NCI-H774 (cell line): ENCODE measurements at regions not wholly inside any gene's neighbourhood (a gene's known extent, or its start where the extent isn't known, plus 50 kb on each side); places are given as distances from the start of the nearest gene placed in this dataset.
"Not testable (repeated sequence)": the region's sequence is repeated elsewhere in the genome, so short reads cannot be mapped to it uniquely, and the experiment has no call there.

Experiments used
- DNase-seq: peaks from one replicate; lab custom pipeline; 2025; lab: John Stamatoyannopoulos, UW

DNA sequence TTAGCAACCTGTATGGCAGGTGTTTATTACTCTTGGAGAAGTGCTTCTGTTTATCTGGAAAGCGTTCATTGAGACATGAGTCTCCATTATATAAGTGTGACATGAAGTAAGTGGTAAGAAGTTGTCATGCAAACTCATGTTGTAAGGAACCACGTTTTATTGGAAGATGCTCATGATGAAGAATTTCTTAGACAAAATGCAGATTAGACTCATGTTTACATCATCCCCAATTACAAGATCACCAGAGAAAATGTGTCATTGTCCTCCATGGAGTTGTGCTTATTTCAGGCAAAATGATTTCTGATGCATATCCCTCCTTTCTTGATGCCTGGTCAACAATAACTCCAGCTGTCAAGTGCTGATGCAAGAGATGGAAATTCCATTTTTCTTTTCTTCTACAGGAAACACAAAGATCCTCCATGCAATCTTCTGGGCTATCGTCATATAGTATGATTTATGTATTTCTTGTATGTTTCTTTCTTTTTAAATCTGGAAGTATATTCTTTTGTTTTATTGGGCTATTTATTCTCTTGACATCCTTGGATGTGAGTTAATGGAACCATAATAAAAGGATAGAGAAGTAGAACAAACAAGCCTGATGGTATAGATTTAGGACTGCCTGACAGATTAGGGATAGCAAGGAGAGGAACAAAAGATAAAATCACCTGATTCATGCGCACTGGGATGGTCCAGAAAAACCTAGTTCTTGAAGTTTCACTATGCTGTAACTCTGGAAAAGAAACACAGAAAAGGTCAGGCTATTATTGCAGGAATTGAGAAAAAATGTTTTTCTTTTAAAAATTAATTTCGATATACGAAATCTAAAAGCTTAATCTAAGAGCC lies 50.7 kb upstream of the DIAPH3 start:
- no peak for DNase-seq

DNA sequence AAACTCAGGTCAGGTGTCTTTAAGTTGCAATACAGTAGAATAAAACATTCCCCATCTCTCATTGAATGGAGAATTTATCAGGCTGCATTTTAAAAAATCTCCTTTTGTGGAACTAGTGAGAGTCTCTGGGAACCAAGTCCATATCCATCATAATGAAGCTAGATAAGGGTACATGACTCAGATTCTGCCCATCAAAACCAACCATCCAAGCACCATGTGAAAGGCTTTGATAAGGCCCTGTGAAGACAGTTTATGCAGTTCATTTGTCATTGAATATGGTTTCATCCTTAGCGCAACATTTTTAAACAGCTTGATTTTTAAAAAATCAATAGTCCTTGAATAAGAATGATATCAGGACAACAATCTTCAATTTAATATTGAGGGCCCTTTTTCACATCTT lies 56.3 kb upstream of the DIAPH3 start:
- DNase-seq = no peak

GRCh38 chr13:60221581-60221980 lies 57.9 kb upstream of the DIAPH3 start:
- DNase-seq = no peak

GRCh38 chr13:60226507-60226906 lies 62.8 kb upstream of the DIAPH3 start:
- DNase-seq = peak; percentile 13

DNA sequence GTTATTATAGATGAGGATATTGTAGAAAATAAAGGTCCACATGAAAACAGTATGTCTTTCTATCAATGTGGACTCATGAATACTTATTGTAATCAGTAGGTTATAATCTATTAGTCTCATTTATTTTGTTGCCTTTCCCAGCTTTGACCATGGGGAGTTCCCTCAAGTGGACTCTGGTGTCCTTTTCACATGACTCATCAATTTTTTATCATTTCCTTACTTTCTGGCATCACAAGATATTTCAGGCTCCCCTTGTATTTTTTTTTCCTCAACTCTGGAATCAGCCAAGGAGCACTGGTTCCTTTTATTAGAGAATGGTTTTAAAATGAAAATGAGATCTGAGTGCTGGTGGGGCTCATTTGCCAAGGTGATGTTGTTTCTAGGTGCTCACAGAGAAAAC lies 63.4 kb upstream of the DIAPH3 start:
- no peak for DNase-seq

- DNase-seq = no peak
Observed at GRCh38 chr13:60229708-60230272, 66.1 kb upstream of the DIAPH3 start.

GRCh38 chr13:60230593-60230992 lies 66.9 kb upstream of the DIAPH3 start:
- no peak for DNase-seq

DNA sequence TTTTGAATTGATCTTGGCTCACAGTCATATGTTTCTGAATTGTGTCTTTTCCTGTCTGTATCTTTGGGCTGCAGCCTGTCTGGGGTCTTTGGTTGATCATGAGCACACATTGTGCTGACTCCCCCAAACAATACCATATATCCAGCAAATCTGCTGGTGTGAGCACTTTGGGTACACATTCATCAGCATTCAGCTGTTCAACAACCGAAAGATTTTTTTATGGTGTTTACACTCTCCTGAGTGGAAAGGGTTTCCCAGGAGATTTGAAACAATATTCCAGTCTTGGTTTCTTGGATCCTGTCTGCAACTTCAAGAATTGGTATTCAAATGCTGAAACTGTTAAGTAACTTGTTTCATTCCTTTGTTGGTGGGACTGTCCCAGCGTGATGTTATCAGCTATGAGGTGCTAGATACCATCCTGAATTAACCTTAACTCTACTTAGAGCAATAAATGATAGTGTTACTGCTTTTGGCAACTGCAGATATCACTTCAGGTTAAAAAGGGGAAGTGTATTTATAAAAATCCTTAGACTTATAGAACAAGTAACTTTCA lies 78.4 kb upstream of the DIAPH3 start:
- DNase-seq = no peak

DNA sequence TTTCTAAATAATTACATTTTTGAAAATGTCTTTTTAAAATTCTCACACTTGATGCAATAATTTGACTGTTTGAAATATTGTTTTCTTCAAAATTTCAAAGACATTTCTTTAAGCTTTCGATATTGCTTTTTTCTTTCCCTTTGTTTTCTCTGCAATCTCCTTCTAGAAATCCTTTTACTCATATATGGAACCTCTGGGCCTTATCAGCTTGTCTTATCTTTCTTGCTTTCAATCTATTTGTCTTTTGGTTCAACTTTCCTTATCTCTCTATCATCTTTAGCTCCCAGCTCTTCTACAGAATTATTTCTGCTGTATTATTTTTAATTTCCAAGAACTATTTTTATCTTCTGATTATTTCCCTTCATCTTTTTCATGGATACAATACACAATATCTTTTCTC lies 80.7 kb upstream of the DIAPH3 start:
- no peak for DNase-seq

- DNase-seq = not testable (repeated sequence)
Observed at GRCh38 chr13:60251419-60251818, 87.7 kb upstream of the DIAPH3 start.

DNA sequence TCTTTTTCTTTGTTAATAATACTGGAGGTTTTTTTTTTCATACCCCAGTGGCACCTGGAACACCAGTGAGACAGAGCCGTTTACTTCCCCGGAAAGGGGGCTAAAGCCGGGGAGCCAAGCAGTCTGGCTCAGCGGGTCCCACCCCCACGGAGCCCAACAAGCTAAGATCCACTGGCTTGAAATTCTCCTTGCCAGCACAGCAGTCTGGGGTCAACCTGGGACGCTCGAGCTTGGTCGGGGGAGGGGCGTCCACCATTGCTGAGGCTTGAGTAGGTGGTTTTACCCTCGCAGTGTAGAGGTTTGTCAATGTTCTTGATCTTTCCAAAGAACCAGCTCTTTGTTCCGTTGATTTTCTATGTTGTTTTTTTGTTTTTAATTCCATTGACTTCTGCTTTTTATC lies 94.6 kb upstream of the DIAPH3 start:
- no peak for DNase-seq

GRCh38 chr13:60260440-60260839 lies 96.7 kb upstream of the DIAPH3 start:
- DNase-seq = no peak

- DNase-seq = peak; percentile 88
Observed at GRCh38 chr13:60261432-60262351, 98.0 kb upstream of the DIAPH3 start.

- DNase-seq = no peak
Observed at GRCh38 chr13:60265566-60265965, 101.8 kb upstream of the DIAPH3 start.

DNA sequence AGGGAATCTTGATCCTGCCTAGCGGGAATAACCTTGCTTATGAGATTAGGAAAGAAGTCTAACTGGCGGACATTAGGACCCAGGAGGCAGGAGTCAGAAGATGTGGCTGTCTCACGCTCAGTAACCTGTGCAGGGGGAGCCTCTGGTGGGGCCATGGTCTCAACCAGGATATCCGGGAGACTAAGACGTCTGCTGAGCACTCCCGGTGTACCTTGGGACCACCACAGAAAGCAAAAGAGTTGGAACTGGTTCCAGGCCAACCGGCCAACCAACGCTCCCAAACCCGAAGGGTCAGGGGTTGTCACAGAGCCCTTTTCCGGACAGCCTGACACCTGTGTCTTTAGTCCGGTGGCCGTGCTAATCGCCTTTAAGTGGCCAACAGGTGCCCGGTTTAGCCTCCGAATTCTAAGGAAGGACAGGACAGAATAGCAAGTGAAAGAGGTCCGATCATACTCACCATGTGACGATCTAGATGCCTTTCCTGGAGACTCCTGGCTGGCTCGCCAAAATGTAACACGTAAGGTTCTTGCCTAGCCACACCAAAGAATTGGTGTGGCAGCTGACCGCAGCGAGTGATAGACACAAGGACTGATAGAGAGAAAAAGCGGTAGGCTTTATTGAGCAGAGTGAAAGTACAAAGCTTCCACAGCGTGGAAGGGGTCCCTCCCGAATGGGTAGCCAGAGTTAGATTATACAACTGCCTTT lies 103.9 kb upstream of the DIAPH3 start:
- peak; percentile 16 for DNase-seq

- DNase-seq = no peak
Observed at GRCh38 chr13:60268203-60268555, 104.5 kb upstream of the DIAPH3 start.

- DNase-seq = no peak
Observed at GRCh38 chr13:60273971-60274527, 110.3 kb upstream of the DIAPH3 start.

DNA sequence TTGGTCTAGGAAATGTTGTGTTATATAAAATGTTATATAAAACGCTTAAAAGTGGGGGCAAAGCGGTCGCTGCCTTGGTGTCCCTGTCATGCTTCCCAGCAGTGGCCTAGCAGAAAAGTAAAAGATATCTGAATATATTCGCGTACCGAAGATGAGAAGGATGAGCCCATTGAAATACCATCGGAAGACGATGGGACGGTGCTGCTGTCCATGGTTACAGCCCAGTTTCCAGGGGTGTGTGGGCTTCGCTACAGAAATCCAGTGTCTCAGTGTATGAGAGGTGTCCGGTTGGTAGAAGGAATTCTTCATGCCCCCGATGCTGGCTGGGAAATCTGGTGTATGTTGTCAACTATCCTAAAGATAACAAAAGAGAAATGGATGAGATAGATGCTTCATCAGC lies 110.9 kb upstream of the DIAPH3 start:
- no peak for DNase-seq

GRCh38 chr13:60275208-60275607 lies 111.5 kb upstream of the DIAPH3 start:
- DNase-seq = no peak

GRCh38 chr13:60280524-60280923 lies 116.5 kb upstream of the TDRD3 start:
- not testable (repeated sequence) for DNase-seq

- DNase-seq = no peak
Observed at GRCh38 chr13:60282186-60282585, 114.8 kb upstream of the TDRD3 start.

- DNase-seq = peak; percentile 19
Observed at GRCh38 chr13:60282708-60283107, 114.3 kb upstream of the TDRD3 start.
